CD4-positive, alpha-beta T cell treated with Interleukin-4 for 4 hours (primary cell): ENCODE measurements at regions not wholly inside any gene's neighbourhood (a gene's known extent, or its start where the extent isn't known, plus 50 kb on each side); places are given as distances from the start of the nearest gene placed in this dataset.

ENCODE experiments used
- DNase-seq: peaks from one replicate; pipeline ENCODE4 v3.0.0-alpha.2; 2020

GRCh38 chr15:97052513-97052912, 722.0 kb downstream of the NR2F2 start:
- no peak for DNase-seq

- no peak for DNase-seq
These were observed 723.1 kb downstream of the NR2F2 start for GRCh38 chr15:97053635-97054034.

GRCh38 chr15:97057503-97057902, 727.0 kb downstream of the NR2F2 start:
- DNase-seq: no peak

- DNase-seq: no peak
These were observed 728.8 kb downstream of the NR2F2 start for GRCh38 chr15:97059281-97059680.

GRCh38 chr15:97061392-97061791, 730.9 kb downstream of the NR2F2 start:
- DNase-seq: no peak

GRCh38 chr15:97071668-97072067, 741.2 kb downstream of the NR2F2 start:
- no peak for DNase-seq

GRCh38 chr15:97072545-97072944, 742.0 kb downstream of the NR2F2 start:
- no peak for DNase-seq

- DNase-seq: no peak
These were observed 745.5 kb downstream of the NR2F2 start for GRCh38 chr15:97076011-97076410.

GRCh38 chr15:97077975-97078374, 747.5 kb downstream of the NR2F2 start:
- no peak for DNase-seq

GRCh38 chr15:97078591-97078990, 748.1 kb downstream of the NR2F2 start:
- no peak for DNase-seq

- no peak for DNase-seq
These were observed 751.2 kb downstream of the NR2F2 start for GRCh38 chr15:97081666-97082226.

- no peak for DNase-seq
These were observed 752.3 kb downstream of the NR2F2 start for GRCh38 chr15:97082830-97083229.

GRCh38 chr15:97084650-97085049, 754.1 kb downstream of the NR2F2 start:
- no peak for DNase-seq

- no peak for DNase-seq
These were observed 755.2 kb downstream of the NR2F2 start for GRCh38 chr15:97085731-97086130.

GRCh38 chr15:97087006-97087741, 756.7 kb downstream of the NR2F2 start:
- DNase-seq: no peak

- DNase-seq: no peak
These were observed 760.6 kb downstream of the NR2F2 start for GRCh38 chr15:97091093-97091492.

- no peak for DNase-seq
These were observed 762.2 kb downstream of the NR2F2 start for GRCh38 chr15:97092656-97093055.

GRCh38 chr15:97096303-97096835, 765.9 kb downstream of the NR2F2 start:
- DNase-seq: no peak

- DNase-seq: no peak
These were observed 768.5 kb downstream of the NR2F2 start for GRCh38 chr15:97099040-97099439.

GRCh38 chr15:97101572-97101971, 771.1 kb downstream of the NR2F2 start:
- no peak for DNase-seq

GRCh38 chr15:97114900-97115760, 784.6 kb downstream of the NR2F2 start:
- no peak for DNase-seq

GRCh38 chr15:97115761-97116070, 785.2 kb downstream of the NR2F2 start:
- DNase-seq: no peak

- no peak for DNase-seq
These were observed 794.3 kb downstream of the NR2F2 start for GRCh38 chr15:97124790-97125189.
